ENCODE measurements at regions not wholly inside any gene's neighbourhood (a gene's known extent, or its start where the extent isn't known, plus 50 kb on each side); places are given as distances from the start of the nearest gene placed in this dataset.
"Not testable (repeated sequence)": the region's sequence is repeated elsewhere in the genome, so short reads cannot be mapped to it uniquely, and the experiment has no call there.

- DNase-seq (ENCODE audit: low spot score) = no peak
Observed at GRCh38 chr4:104549736-104550135, 55.0 kb upstream of the CXXC4 start.

- no peak for DNase-seq (ENCODE audit: low spot score)
Observed at GRCh38 chr4:104559502-104559901, 64.8 kb upstream of the CXXC4 start.

GRCh38 chr4:104571341-104571740, 76.6 kb upstream of the CXXC4 start:
- DNase-seq (ENCODE audit: low spot score) = no peak

GRCh38 chr4:104574371-104574770, 79.7 kb upstream of the CXXC4 start:
- DNase-seq (ENCODE audit: low spot score) = no peak

GRCh38 chr4:104575278-104575677, 80.6 kb upstream of the CXXC4 start:
- DNase-seq (ENCODE audit: low spot score) = no peak

- DNase-seq (ENCODE audit: low spot score) = no peak
Observed at GRCh38 chr4:104577405-104577804, 82.7 kb upstream of the CXXC4 start.

- DNase-seq (ENCODE audit: low spot score) = not testable (repeated sequence)
Observed at GRCh38 chr4:104581476-104581875, 86.8 kb upstream of the CXXC4 start.

GRCh38 chr4:104582056-104582455, 87.4 kb upstream of the CXXC4 start:
- not testable (repeated sequence) for DNase-seq (ENCODE audit: low spot score)

GRCh38 chr4:104589264-104589868, 94.7 kb upstream of the CXXC4 start:
- no peak for DNase-seq (ENCODE audit: low spot score)

- no peak for DNase-seq (ENCODE audit: low spot score)
Observed at GRCh38 chr4:104591510-104591911, 96.8 kb upstream of the CXXC4 start.

- DNase-seq (ENCODE audit: low spot score) = no peak
Observed at GRCh38 chr4:104592183-104592582, 97.5 kb upstream of the CXXC4 start.

- no peak for DNase-seq (ENCODE audit: low spot score)
Observed at GRCh38 chr4:104593019-104593418, 98.3 kb upstream of the CXXC4 start.

- no peak for DNase-seq (ENCODE audit: low spot score)
Observed at GRCh38 chr4:104596189-104596588, 101.5 kb upstream of the CXXC4 start.

GRCh38 chr4:104615496-104615895, 120.8 kb upstream of the CXXC4 start:
- DNase-seq (ENCODE audit: low spot score) = no peak

- DNase-seq (ENCODE audit: low spot score) = no peak
Observed at GRCh38 chr4:104615926-104616325, 121.2 kb upstream of the CXXC4 start.

GRCh38 chr4:104616401-104616820, 121.7 kb upstream of the CXXC4 start:
- peak; percentile 5 for DNase-seq (ENCODE audit: low spot score)

GRCh38 chr4:104625706-104626105, 131.0 kb upstream of the CXXC4 start:
- DNase-seq (ENCODE audit: low spot score) = no peak

- no peak for DNase-seq (ENCODE audit: low spot score)
Observed at GRCh38 chr4:104629601-104630000, 134.9 kb upstream of the CXXC4 start.

GRCh38 chr4:104630272-104630671, 135.6 kb upstream of the CXXC4 start:
- no peak for DNase-seq (ENCODE audit: low spot score)

- DNase-seq (ENCODE audit: low spot score) = no peak
Observed at GRCh38 chr4:104631000-104631399, 136.3 kb upstream of the CXXC4 start.

- no peak for DNase-seq (ENCODE audit: low spot score)
Observed at GRCh38 chr4:104641418-104641817, 146.7 kb upstream of the CXXC4 start.

- no peak for DNase-seq (ENCODE audit: low spot score)
Observed at GRCh38 chr4:104642521-104642920, 147.8 kb upstream of the CXXC4 start.

- no peak for DNase-seq (ENCODE audit: low spot score)
Observed at GRCh38 chr4:104643805-104644204, 149.1 kb upstream of the CXXC4 start.

GRCh38 chr4:104649631-104650030, 154.9 kb upstream of the CXXC4 start:
- no peak for DNase-seq (ENCODE audit: low spot score)

- not testable (repeated sequence) for DNase-seq (ENCODE audit: low spot score)
Observed at GRCh38 chr4:104662269-104662668, 167.6 kb upstream of the CXXC4 start.
